Lower lobe of right lung (tissue), 2 donors: ENCODE measurements at regions not wholly inside any gene's neighbourhood (a gene's known extent, or its start where the extent isn't known, plus 50 kb on each side); places are given as distances from the start of the nearest gene placed in this dataset.
A peak's percentile ranks its signal among the peaks of the same experiment; 100 is the strongest.

ENCODE experiments used
- ATAC-seq, 2 donors: fragments of 200-7000 bp; cut with Tn5 transposase; one replicate each; pipeline ENCODE4 v1.9.1; 2020 to 2022; ENCODE audit warnings: mild to moderate bottlenecking in 2 of 2, moderate library complexity in 2 of 2
- DNase-seq: peaks from one replicate; pipeline ENCODE4 v3.0.0-alpha.2; 2020
- H3K27ac ChIP-seq: fragments of 200-600 bp; one replicate; pipeline ENCODE4 v1.8.0; 2022
- H3K27me3 ChIP-seq: fragments of 200-600 bp; one replicate; pipeline ENCODE4 v1.8.0; 2022; ENCODE audit warnings: low read depth
- H3K36me3 ChIP-seq: fragments of 200-600 bp; one replicate; pipeline ENCODE4 v1.8.0; 2022; ENCODE audit warnings: mild to moderate bottlenecking
- H3K4me1 ChIP-seq: fragments of 200-600 bp; one replicate; pipeline ENCODE4 v1.8.0; 2022
- H3K4me3 ChIP-seq: fragments of 200-600 bp; one replicate; pipeline ENCODE4 v1.8.0; 2022; ENCODE audit warnings: mild to moderate bottlenecking
- H3K9me3 ChIP-seq: fragments of 200-600 bp; one replicate; pipeline ENCODE4 v1.8.0; 2022
- intact Hi-C: fragments of 100-400 bp; cut with DNase I; formaldehyde crosslinking; loops from one replicate; pipeline ENCODE4 v1.11.0; 2022
- TF ChIP-seq, protein P1 (sequence below): fragments of 200-600 bp; IDR thresholded peaks from one replicate; pipeline ENCODE4 v1.8.0; 2022; ENCODE audit warnings: antibody characterized with exemption, mild to moderate bottlenecking
- donor health status: DM: no; HTN: yes; CAD: no; lungs with severe emphysema.

DNA sequence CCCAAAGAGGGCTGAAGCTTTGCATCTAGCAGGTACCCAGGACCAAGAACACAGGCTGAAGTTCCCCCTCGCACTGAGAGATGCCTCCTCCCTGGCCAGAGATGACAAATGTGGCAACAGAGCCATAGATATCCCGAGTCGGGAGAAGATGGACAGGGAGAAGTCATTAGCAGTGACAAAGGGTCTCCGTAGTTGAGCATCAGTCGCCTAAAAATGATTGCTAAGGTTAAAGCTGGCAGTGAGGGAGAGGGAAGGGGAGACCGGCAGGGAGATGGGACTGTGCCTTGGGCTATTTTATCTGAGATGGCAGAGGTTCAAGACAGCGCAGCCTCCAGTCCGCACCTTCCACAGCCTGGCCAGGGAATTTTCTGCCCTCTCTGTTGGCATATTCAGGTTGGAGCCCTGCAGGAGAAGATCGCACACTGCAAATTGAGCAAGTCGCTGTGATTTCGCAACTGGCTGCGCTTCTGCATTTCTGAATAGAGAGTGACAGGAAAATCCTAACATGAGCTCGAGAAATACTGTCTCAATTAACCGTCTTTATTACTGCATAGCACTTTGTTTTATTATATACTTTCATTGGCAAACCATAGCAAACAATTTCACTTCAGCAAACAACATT, 238.9 kb upstream of the GPR26 start:
- Histone ChIP-seq H3K4me3 (no peak overlapping the region), H3K27me3 (peaks cover 16% of the 10 kb centered on the region), H3K36me3 (no peaks in the 10 kb centered on the region), H3K9me3 (no peaks in the 10 kb centered on the region), H3K4me1 (no peaks in the 10 kb centered on the region), H3K27ac (no peak overlapping the region)
- intact Hi-C loops, result no loop called here
- ATAC-seq (no peak), DNase-seq (peak; percentile 69)
- TF ChIP-seq, protein P1, sequence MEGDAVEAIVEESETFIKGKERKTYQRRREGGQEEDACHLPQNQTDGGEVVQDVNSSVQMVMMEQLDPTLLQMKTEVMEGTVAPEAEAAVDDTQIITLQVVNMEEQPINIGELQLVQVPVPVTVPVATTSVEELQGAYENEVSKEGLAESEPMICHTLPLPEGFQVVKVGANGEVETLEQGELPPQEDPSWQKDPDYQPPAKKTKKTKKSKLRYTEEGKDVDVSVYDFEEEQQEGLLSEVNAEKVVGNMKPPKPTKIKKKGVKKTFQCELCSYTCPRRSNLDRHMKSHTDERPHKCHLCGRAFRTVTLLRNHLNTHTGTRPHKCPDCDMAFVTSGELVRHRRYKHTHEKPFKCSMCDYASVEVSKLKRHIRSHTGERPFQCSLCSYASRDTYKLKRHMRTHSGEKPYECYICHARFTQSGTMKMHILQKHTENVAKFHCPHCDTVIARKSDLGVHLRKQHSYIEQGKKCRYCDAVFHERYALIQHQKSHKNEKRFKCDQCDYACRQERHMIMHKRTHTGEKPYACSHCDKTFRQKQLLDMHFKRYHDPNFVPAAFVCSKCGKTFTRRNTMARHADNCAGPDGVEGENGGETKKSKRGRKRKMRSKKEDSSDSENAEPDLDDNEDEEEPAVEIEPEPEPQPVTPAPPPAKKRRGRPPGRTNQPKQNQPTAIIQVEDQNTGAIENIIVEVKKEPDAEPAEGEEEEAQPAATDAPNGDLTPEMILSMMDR, result no peak

- Histone ChIP-seq H3K27ac (no peak overlapping the region), H3K9me3 (no peaks in the 10 kb centered on the region), H3K4me1 (no peaks in the 10 kb centered on the region), H3K4me3 (no peak overlapping the region), H3K27me3 (peaks cover 16% of the 10 kb centered on the region), H3K36me3 (no peaks in the 10 kb centered on the region)
- ATAC-seq (no peak), DNase-seq (no peak)
- TF ChIP-seq, protein P1, result no peak
- intact Hi-C loops, result no loop called here
Measured at GRCh38 chr10:123428391-123428790, 237.8 kb upstream of the GPR26 start.

DNA sequence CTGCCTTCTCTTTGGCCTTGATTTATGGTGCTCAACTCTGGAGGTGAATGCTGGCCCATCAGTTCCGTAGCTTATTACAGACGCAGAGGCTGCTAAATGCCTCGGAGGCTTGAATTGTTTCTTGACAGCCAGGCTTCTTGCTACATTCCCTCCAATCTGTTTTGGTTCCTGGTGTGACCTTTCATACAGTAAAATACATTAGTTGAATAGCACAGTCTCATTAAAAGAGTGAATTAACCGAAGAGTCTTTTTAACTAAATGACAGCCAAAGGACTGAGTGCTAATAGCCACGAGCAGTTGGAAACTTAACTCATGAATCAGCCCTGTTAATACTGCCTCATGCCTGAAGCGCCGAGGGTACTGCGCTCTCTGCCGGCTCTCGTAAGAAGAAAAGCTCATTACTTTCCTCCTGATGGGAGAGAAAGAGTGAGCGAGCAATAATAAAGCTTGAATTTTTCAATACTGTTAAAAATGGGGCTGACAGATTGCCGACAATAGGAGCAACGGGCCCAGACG, 236.4 kb upstream of the GPR26 start:
- no peak for ATAC-seq
- intact Hi-C loops, result no loop called here
- H3K27ac ChIP-seq, result no peak overlapping the region

GRCh38 chr10:123433539-123433938, 232.6 kb upstream of the GPR26 start:
- Histone ChIP-seq H3K4me3 (no peak overlapping the region), H3K27me3 (no peaks in the 10 kb centered on the region), H3K27ac (no peak overlapping the region), H3K4me1 (no peaks in the 10 kb centered on the region), H3K36me3 (no peaks in the 10 kb centered on the region), H3K9me3 (no peaks in the 10 kb centered on the region)
- TF ChIP-seq, protein P1, result no peak
- ATAC-seq (no peak), DNase-seq (no peak)
- intact Hi-C loops, result no loop called here

More for the DNA sequence above, 236.4 kb upstream of the GPR26 start:
- Histone ChIP-seq H3K4me3 (no peak overlapping the region), H3K27me3 (peaks cover 10% of the 10 kb centered on the region), H3K4me1 (no peaks in the 10 kb centered on the region), H3K36me3 (no peaks in the 10 kb centered on the region), H3K9me3 (no peaks in the 10 kb centered on the region)
- TF ChIP-seq, protein P1, result no peak
- no peak for DNase-seq

GRCh38 chr10:123434435-123435039, 231.6 kb upstream of the GPR26 start:
- Histone ChIP-seq H3K36me3 (no peaks in the 10 kb centered on the region), H3K4me1 (no peaks in the 10 kb centered on the region), H3K27ac (no peak overlapping the region), H3K9me3 (no peaks in the 10 kb centered on the region), H3K27me3 (no peaks in the 10 kb centered on the region), H3K4me3 (no peak overlapping the region)
- TF ChIP-seq, protein P1, result no peak
- intact Hi-C loops, result no loop called here
- no peak for ATAC-seq
- DNase-seq, result no peak
